HUES6 (cell line): ENCODE measurements at regions not wholly inside any gene's neighbourhood (a gene's known extent, or its start where the extent isn't known, plus 50 kb on each side); places are given as distances from the start of the nearest gene placed in this dataset.

Source experiments
- H3K27ac ChIP-seq: 2 replicates; pipeline ENCODE4 v1.7.0; 2013; ENCODE audit warnings: low read depth, mild to moderate bottlenecking, low read length, inconsistent platforms
- H3K27me3 ChIP-seq: 2 replicates; pipeline ENCODE4 v1.6.1; 2013; ENCODE audit warnings: low read length; ENCODE audit not compliant: control insufficient read depth, insufficient read depth
- H3K36me3 ChIP-seq: 2 replicates; pipeline ENCODE4 v1.6.1; 2013; ENCODE audit warnings: low read length; ENCODE audit not compliant: control insufficient read depth, insufficient read depth
- H3K4me1 ChIP-seq: 2 replicates; pipeline ENCODE4 v1.6.1; 2013; ENCODE audit warnings: low read length; ENCODE audit not compliant: control insufficient read depth, insufficient read depth
- H3K4me3 ChIP-seq: 2 replicates; pipeline ENCODE4 v1.5.1; 2013; ENCODE audit warnings: low read depth, low read length
- H3K9ac ChIP-seq: one replicate; pipeline ENCODE4 v1.6.1; 2013; ENCODE audit warnings: mild to moderate bottlenecking, low read length
- H3K9me3 ChIP-seq: 2 replicates; pipeline ENCODE4 v1.6.1; 2013; ENCODE audit warnings: low read depth, low read length; ENCODE audit not compliant: control insufficient read depth, insufficient read depth

DNA sequence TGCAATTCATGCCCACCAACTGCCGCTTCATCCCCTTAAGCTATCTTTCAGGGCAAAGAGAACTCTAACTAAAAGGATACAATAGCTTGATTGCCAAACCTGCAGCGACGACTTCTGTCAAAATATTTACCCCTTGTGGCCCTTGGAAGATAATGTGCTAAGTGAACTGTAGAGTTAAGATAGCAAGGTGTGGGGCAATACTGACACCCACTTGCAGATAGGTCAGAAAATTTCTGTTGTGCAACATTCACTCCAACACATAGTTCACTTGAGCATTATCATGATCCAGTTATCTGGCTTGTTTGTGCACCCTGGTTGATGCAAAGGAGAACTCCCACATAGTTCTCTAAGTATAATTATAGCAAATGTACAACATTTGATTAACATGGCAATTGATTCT lies 55.6 kb downstream of the RHOXF2B start:
- Histone ChIP-seq H3K9ac (no peak overlapping the region), H3K4me3 (no peak overlapping the region), H3K27me3 (peaks cover 35% of the 10 kb centered on the region), H3K27ac (no peak overlapping the region), H3K9me3 (peaks cover 9% of the 10 kb centered on the region), H3K36me3 (no peaks in the 10 kb centered on the region), H3K4me1 (no peaks in the 10 kb centered on the region)

DNA sequence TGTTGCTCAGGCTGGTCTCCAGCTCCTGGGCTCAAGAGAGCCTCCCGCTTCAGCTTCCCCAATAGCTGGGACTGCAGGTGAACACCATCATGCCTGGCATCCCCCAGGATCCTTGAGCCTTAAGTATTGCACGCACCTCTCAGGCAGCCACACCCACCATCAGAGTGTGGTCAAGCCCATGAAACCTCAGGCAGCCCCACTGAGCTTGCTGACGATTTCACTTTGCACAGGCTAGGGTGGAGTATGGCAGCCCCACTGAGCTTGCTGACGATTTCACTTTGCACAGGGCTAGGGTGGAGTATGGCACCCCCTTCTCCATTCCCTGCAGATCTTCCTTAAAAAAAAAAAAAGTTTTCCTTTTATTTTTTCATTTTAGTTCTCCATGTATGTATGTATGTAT lies 57.2 kb downstream of the RHOXF2B start:
- Histone ChIP-seq H3K9me3 (peaks cover 4% of the 10 kb centered on the region; the same call in 1 of the 2 replicates), H3K27me3 (peaks cover 51% of the 10 kb centered on the region), H3K4me3 (no peak overlapping the region), H3K36me3 (no peaks in the 10 kb centered on the region), H3K4me1 (peaks cover 7% of the 10 kb centered on the region; the same call in 1 of the 2 replicates), H3K9ac (no peak overlapping the region), H3K27ac (no peak overlapping the region)

DNA sequence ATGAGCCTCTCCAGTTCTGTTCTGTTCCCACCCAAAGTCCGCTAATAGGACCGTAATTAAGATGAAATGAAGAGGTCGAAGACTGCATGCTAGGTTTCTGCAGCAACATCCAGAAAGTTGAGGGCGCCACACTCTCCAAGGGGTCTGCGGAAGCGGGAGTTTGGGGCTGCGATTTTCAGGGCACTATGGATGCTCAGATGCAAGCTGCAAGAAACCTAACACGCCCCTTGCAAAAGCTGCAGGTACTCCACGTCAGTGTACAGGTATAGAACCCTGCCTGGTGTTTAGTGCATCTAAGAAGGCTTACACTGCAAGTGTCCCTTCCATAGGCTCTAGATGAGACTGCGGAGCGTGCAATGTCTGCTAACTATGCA lies 61.4 kb downstream of the RHOXF2B start:
- Histone ChIP-seq H3K4me1 (peaks cover 11% of the 10 kb centered on the region; the same call in 1 of the 2 replicates), H3K36me3 (no peaks in the 10 kb centered on the region), H3K9ac (peak overlapping the region; percentile 22), H3K27ac (no peak overlapping the region), H3K27me3 (peaks cover 77% of the 10 kb centered on the region), H3K9me3 (no peaks in the 10 kb centered on the region), H3K4me3 (peak overlapping the region; percentile 63)

DNA sequence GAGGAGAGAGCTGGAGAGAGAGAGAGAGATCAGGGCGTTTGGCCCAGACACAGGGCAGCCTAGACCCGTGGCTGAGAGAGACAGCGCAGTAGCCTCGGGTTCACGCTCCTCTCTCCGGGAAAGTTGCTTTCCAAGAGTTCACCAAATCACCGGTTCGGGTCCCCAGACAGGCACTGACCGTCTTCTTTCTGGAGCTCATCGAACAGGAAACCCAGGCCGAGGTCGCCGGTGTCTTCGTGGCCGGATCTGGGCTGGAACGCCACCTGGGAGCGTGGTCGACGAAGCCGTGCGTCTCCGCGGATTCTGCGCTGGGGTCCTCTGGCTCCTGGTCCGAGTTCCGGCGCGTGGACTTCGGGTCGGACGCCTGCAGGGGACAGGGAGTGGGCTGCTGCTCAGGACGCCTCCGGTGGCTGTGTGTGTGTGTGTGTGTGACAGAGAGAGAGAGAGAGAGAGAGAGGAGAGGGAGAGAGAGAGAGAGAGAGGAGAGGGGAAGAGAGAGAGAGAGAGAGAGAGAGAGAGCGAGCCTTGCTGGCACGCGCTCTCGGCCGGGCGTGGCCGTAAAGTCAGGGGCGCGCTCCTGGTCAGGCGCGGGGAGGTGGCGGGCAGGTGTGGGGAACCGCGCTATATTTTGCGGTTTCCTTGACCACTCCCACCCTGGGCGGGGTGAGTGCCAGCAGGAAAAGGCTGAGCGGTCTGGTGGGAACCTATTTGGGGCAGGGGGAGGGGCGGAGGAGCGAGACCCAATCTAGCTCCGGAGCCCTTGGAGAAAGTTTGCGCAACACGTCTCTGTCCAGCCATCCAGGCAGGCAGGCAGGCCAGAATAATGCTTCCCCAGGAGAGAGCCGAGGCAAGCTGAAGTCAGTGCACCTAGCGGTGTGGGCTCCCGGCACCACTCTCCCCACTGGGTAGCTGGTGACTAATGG lies 62.1 kb downstream of the RHOXF2B start:
- Histone ChIP-seq H3K27me3 (peaks cover 77% of the 10 kb centered on the region), H3K9ac (peak overlapping the region; percentile 31), H3K4me3 (peak overlapping the region; percentile 63), H3K27ac (no peak overlapping the region), H3K36me3 (no peaks in the 10 kb centered on the region), H3K9me3 (no peaks in the 10 kb centered on the region), H3K4me1 (peaks cover 11% of the 10 kb centered on the region; the same call in 1 of the 2 replicates)

DNA sequence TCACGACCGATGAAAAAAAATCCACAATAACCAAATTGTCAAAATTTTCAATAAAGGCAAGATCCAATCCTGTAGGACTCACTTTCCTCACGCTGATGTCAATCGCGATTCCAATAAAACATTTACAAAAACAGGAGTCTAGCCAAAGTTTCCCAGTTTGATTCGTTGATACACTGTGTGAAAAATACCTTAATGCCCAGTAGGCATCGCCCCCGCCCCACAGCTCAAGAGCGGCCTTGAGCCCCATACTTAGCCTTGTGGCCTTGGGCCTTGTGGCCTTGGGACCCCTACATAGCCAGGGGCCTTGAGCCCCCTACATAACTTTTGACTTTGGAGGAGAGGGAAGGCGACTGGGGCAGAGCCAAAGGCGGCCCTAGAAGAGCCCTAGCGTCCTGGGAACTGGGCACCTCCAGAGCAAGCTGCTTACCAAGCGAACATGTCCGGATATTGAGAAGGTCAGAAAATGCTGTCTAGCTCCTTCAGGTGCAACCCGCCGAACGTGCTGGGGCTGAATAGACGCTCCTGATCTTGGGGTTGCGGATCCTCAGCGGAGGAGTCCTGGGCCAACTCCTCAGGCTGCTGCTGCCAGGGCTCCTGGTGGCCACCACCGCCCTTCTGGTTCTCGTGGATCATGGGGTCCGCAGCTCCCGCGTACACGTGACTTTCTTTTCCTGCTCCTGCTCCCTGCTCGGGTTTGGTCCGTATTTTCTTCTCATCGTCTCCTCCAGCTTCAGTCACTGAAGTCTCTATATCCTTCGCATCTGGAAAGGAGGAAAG lies 62.9 kb downstream of the RHOXF2B start:
- H3K36me3 ChIP-seq: no peaks in the 10 kb centered on the region
- peak overlapping the region; percentile 63 for H3K4me3 ChIP-seq
- H3K27me3 ChIP-seq: peaks cover 68% of the 10 kb centered on the region
- peak overlapping the region; percentile 31 for H3K9ac ChIP-seq
- peaks cover 11% of the 10 kb centered on the region; the same call in 1 of the 2 replicates for H3K4me1 ChIP-seq
- H3K9me3 ChIP-seq: no peaks in the 10 kb centered on the region
- H3K27ac ChIP-seq: no peak overlapping the region

DNA sequence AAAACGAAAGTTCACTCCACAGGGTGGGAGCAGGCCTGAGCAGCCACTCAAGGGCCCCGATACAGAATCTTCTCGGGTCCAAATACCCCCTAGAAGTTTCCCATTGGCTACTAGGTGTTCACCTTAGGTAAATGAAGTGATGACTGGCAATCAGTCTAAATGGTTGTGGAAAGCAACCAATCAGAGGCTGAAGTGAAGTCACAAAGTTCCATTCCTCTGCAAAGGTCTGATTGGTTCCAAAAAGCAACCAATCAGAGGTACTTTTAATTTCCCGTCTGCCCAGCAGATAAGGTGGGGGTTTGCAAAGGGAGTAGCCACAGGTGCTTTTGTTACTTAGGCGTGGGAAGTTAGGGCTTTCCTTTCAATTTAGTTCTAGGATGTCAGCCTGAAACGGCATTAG lies 58.2 kb upstream of the NKAP start:
- peaks cover 3% of the 10 kb centered on the region; the same call in 1 of the 2 replicates for H3K4me1 ChIP-seq
- H3K27ac ChIP-seq: no peak overlapping the region
- H3K4me3 ChIP-seq: peak overlapping the region; percentile 42; the same call in 1 of the 2 replicates
- no peaks in the 10 kb centered on the region for H3K36me3 ChIP-seq
- peaks cover 74% of the 10 kb centered on the region for H3K27me3 ChIP-seq
- no peaks in the 10 kb centered on the region; the same call in 1 of the 2 replicates for H3K9me3 ChIP-seq
- no peak overlapping the region for H3K9ac ChIP-seq

DNA sequence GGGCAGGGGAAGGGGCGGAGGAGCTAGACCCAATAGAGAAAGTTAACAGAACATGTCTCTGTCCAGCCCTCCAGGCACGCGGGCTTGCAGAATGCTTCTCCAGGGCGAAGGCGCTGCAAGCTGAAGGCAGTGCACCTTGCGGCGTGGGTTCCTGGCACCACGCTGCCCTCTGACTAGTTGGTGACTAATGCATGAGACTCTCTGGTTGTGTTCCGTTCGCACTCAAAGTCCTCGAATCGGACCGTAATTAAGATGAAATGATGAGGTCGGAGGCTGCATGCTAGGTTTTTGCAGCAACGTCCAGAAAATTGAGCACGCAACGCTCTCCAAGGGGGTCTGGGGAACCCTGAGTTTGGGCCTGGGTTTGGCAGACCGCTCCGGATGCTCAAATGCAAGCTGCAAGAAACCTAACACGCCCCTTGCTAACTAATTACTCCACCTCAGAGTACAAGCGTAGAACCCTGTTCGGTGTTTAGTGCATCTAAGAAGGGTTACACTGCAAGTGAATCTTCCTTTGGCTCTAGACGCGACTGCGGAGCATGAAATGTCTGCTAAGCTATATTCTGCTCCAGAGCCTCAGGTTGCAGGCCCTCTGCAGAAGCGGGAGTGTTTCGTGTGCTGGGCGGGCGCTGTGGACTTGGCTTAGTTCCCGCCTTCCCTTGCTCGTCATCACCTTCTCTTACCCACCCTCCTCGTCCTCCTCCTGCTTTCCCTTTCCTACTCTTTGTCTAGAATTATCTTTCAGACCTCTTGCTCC lies 57.1 kb upstream of the NKAP start:
- Histone ChIP-seq H3K9me3 (no peaks in the 10 kb centered on the region; the same call in 1 of the 2 replicates), H3K4me1 (peaks cover 3% of the 10 kb centered on the region; the same call in 1 of the 2 replicates), H3K36me3 (no peaks in the 10 kb centered on the region), H3K9ac (no peak overlapping the region), H3K4me3 (peak overlapping the region; percentile 49), H3K27ac (no peak overlapping the region), H3K27me3 (peaks cover 85% of the 10 kb centered on the region)

DNA sequence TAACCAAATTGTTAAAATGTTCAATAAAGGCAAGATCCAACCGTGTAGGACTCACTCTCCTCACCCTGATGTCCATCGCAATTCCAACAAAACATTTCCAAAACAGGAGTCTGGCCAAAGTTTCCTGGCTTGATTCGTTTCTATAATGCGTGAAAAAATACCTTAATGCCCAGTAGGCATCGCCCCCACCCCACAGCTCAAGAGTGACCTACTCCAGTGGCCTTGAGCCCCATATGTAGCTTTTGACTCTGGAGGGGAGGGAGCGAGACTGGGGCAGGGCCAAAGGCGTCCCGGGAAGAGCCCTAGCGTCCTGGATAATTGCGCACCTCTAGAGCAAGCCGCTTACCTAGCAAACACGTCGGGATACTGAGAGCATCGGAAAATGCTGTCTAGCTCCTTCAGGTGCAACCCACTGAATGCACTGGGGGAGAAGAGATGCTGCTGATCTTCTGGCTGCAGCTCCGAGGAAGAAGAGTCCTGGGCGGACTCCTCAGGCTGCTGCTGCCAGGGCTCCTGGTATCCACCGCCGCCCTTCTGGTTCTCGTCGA lies 55.6 kb upstream of the NKAP start:
- H3K4me3 ChIP-seq: peak overlapping the region; percentile 40
- no peaks in the 10 kb centered on the region; the same call in 1 of the 2 replicates for H3K9me3 ChIP-seq
- H3K36me3 ChIP-seq: no peaks in the 10 kb centered on the region
- peaks cover 3% of the 10 kb centered on the region; the same call in 1 of the 2 replicates for H3K4me1 ChIP-seq
- H3K9ac ChIP-seq: no peak overlapping the region
- peaks cover 97% of the 10 kb centered on the region for H3K27me3 ChIP-seq
- H3K27ac ChIP-seq: no peak overlapping the region

DNA sequence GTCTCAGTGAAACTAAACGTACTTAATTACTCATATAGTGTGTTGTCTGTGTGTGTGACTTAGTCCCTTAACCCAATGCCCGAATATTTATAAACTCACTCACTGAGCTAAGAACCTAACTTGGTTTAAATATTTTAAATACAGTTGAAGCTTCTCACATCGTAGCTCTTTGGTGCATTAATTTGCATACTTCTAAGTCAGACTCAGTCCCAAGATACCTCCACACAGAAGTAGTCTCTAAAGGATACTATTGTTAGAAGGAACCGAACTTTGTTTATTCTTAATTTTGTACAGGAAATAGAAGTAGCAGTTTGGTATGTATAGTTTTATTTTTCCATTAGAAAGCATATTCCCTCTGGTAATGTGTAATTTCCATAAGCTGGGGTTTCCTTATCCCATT lies 54.0 kb upstream of the NKAP start:
- Histone ChIP-seq H3K27me3 (peaks cover 98% of the 10 kb centered on the region), H3K4me1 (peaks cover 3% of the 10 kb centered on the region; the same call in 1 of the 2 replicates), H3K36me3 (no peaks in the 10 kb centered on the region), H3K9ac (no peak overlapping the region), H3K4me3 (no peak overlapping the region), H3K27ac (no peak overlapping the region), H3K9me3 (no peaks in the 10 kb centered on the region; the same call in 1 of the 2 replicates)
